ENCODE measurements at regions not wholly inside any gene's neighbourhood (a gene's known extent, or its start where the extent isn't known, plus 50 kb on each side); places are given as distances from the start of the nearest gene placed in this dataset.

GRCh38 chr7:148472406-148472805, 118.2 kb upstream of the C7orf33 start:
- no peak for TF ChIP-seq POLR2A (IDR thresholded peaks at IDR 0.05; ENCODE audit: low read length)
- TF ChIP-seq GATA1 (IDR thresholded peaks at IDR 0.05; ENCODE audit: low read depth, low read length), result no peak

Measured in erythroblast (primary cell).